ENCODE measurements at regions not wholly inside any gene's neighbourhood (a gene's known extent, or its start where the extent isn't known, plus 50 kb on each side); places are given as distances from the start of the nearest gene placed in this dataset.
A peak's percentile ranks its signal among the peaks of the same experiment; 100 is the strongest.
"Not testable (repeated sequence)": the region's sequence is repeated elsewhere in the genome, so short reads cannot be mapped to it uniquely, and the experiment has no call there.

DNA sequence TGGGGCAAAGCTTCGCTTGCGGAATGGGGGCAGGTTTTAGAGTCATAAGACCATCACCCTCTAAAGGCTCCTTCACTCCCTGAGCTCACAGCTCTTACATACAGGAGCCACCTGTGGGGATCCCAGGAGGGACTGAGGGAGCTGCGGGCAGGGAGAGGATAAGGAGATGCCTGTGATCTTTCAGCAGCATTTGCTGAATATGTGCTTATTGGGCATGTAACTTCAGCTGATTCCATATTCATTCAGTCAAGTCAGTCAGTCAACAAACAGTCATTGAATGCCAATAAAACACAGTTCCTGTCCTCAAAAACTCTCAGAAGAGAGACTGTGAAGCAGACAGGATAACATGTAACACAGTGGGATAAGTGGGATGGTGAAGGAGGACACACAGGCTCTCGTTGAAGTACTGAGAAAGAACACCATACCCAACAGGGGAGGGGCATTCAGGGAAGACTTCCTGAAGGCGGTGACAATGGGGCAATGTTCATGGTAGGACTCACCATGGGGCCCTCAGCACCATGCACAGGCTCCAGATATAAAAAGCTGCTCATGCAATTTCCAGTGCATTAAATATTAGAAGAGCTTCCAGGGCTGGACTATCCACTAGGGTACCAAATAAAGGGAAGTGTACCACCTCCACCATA lies 240.9 kb downstream of the UACA start:
- DNase-seq, result no peak

DNA sequence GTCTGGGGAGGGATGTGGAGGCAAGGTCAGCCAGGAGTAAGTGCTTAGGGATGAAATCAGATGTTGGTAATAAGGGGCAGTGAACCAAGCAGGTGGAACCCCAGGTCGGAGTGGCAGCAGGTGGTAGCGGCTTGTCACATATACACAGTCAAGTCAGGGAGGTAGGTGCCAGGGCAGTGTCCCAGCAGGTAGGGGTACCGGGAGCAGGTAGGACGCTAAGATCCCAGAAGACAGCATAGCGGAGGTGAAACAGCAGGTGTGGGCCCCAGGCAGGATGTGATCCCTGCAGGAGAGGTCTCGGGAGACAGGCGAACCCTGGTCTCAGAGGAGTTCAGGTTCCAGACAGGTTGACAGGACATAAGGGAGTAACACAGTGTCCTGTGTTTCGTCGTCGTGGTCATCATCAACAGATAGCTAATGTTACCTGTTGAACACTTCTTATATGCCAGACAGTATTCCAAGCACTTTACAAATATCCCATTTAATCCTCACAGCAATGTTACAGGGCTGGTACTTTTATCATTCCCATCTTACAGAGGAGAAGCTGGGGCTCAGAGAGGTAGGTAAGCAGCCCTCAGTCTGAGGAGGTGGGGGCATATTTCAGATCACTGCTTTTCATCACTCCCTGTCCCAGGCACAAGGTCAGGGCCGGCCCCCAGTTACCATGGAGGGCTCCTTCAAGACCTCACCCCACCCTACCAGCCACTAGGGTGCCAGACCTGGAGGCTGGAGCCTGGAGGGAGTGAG lies 241.6 kb downstream of the UACA start:
- no peak for DNase-seq

DNA sequence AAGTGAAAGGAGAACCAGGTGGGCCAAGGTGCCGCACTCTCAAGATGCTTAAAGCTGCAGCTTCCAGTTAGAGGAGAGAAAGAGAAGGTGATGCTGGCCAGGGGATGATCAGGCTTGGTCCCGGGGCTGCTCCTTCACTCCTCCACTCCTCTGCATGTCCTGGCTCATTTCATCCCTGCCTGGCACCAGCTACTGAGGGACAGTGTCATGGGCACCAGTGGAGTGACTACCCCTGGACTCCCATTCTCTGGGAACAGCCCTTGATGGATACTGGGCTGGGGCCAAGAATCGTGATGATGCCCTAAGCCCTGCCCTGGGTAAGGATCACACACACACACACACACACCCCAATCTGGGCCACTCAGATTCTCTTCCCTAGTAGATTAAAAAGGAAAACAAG lies 243.7 kb downstream of the UACA start:
- DNase-seq, result no peak

DNA sequence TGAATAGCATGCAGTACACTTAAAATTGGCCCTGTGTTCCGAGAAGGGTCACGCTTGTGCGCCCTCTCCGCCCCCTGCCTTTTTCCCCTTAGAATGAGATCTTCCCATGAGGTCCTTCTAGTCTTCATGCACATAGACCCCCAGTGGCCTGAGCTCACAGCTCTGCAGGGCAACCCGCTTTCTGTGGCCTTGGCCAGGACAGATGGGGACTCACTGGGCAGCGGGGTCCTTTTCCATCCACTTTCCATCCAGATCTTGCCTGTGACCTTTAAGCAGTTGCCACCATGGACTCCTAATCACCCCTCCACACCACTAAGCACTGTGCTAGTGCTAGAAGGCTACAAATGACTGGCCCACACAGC lies 244.4 kb downstream of the UACA start:
- DNase-seq, result no peak

DNA sequence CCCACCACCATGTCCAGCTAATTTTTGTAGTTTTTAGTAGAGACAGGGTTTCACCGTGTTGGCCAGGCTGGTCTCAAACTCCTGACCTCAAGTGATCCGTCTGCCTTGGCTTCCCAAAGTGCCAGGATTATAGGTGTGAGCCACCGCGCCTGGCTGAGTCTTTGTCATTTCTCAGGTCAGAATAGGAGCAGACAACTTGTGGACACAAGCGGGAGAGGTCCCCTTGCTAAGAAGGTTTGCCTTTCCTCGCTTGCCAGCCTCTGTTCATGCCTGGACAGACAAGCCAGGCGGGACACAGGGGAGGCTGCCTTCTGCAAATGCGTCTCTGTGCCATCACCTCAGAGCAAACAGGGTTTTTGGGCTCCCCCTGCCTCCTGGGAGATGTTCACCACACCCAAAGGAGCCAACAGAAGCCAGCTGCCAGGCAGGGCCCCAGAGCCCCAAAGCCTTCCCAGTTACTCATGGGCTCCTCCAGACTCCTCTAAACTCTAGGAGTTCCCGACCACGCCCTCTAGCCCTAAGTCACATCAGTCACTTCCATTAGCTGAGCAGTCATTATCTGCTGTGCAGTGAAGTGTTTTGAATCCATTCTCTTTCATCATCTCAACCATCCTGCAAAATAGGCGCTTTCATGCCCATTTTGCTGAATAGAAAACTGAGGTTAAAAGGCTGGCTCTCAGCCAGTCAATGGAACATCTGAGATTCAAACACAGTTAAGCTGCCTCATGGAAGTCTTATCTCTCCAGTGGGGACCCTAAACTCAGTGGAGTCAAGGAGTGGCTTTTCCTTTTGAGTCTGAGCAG lies 245.0 kb downstream of the UACA start:
- no peak for DNase-seq

DNA sequence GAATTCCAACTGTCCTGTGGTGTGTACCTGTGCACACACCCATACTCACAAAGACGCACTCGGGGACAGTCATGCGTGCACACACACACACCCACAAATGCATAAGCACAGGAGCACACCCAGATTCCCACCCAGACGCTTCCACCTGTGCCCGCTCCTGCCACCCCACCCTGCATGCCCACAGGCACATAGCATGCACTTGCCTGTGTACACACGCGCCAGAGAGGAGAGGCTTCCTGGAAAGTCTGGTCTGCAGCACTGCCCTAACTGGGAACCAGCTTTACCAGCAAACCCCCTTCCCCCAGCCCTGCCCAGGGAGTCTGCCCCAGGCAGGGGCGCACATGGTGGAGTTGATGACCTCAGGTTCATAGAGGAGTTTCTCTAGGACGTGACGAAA lies 246.2 kb downstream of the UACA start:
- no peak for DNase-seq

DNA sequence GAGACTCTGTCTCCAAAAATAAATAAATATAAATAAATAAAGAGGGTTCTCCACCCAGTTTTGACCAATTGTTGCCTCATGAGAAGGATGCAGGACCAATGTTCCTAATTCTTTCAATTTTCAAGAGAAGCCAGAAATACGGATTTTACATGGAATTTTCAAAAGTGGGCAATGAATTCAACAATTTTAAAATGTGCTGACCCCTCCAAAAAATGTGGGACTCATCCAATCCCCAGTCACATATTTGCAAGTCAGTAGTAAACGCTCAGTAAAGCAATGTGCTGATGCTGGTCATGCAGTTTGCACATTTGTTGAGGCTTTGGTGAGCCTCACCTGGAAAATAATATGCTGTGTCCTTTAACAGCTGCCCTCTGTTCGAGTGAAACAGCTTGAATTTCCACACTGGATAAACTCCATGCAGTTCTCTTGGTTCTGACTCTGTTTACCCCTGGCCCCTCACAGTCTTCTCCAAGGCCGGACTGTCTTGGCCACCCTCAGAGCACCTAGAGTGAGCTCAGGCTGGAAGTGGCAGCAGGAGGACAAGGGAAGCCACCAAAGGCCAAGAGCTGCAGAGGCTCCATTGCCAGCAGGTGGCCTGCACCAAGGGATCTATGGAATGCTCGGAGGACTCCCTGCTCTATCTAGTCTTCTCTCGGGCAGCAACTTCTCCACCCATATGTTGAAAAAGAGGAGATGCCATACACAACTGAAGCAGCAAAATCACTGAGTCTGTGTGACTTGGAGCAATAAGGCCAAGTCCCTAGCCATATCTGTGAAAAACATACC lies 246.8 kb downstream of the UACA start:
- no peak for DNase-seq

DNA sequence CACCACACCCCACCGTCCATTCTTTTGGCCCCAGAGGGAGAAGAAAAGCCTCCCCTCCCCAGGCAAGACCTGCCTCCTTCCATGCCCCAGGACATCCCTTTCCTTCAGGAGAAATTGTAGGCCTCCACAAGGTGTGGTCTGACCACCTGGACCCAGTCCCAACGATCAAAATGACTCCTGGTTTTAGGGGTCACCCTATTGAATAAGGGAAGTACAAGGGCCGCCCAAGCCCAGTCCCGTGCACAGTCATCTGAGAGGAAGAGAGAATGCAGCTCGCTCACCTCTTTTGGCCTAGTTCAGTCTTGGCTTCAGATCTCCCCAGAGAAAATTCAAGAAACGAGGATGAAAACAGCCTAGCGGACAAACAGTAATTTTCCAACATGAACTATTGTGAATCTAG lies 249.1 kb downstream of the UACA start:
- DNase-seq, result no peak

DNA sequence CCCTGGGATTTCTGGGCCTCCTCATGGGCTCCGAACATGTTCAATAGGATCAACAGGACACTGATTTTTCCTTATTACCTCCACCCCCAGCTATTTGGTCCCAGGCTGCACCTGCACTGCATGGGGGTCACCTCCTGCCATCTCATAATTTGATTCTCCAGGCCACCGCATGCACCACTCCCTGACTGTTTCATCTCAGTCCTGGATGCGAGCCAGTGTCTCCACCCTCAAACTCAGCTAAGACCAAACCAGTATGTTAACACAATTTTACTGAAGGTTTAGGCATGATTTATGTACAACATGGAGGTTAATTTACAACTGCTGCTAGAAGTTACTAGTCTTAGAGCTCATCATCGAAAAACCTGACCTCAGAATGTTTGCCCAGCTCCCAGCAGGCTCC lies 249.5 kb downstream of the UACA start:
- no peak for DNase-seq

DNA sequence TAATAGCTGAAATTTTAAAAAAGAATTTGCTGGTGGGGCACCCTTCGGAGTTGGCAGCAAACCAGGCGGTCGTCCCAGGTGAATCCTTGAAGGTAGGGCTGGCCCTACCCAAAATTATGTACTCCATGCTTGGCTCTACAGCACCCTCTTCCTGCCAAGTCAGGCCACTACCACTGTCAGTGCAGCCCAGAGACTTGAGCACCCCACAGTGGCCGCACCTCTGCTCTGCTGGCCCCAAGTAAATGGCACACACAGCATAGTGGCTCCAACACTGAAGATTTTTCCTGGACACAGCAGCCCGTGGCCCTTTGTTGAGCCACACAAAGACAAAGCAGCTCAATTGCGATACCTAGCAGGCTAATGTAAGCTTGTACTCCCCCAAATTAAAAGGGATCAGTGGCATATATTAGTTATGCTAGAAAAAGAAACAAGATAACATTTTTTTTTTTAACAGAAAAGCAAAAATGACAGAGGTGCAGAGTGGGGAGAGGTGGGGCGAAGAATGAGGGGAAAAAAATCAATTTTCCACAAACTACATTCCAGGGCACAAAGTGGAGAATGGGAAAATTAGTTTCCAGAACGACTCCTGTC lies 250.5 kb downstream of the UACA start:
- no peak for DNase-seq

DNA sequence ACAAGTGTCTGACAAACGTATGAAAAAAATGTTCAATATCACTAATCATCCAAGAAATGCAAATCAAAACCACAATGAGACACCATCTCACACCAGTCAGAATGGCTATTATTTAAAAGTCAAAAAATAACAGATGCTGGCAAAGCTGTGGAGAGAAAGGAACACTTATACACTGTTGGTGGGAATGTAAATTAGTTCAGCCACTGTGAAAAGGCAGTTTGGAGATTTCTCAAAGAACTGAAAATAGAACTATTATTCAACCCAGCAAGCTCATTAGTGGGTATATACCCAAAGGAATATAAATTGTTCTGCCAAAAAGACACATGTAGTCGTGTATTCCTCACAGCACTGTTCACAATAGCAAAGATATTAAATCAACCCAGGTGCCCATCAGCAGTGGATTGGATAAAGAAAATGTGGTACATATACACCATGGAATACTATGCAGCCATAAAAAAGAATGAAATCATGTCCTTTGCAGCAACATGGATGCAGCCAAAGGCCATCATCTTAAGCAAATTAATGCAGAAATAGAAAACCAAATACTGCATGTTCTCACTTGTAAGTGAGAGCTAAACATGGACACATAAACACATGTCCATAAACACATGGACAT lies 251.3 kb downstream of the UACA start:
- DNase-seq, result not testable (repeated sequence)

DNA sequence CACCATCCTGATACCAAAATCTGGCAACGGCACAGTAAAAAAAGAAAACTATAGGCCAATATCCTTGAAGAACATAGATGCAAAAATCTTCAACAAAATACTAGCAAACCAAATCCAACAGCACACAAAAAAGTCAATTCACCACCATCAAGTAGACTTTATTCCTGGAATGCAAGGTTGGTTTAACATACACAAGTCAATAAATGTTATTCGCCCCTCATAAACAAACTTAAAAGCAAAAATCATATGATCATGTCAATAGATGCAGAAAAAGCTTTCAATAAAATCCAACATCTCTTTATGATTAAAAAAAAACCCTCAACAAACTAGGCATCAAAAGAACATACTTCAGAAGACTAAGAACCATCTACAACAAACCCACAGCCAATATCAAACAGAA lies 252.9 kb downstream of the UACA start:
- DNase-seq, result no peak

DNA sequence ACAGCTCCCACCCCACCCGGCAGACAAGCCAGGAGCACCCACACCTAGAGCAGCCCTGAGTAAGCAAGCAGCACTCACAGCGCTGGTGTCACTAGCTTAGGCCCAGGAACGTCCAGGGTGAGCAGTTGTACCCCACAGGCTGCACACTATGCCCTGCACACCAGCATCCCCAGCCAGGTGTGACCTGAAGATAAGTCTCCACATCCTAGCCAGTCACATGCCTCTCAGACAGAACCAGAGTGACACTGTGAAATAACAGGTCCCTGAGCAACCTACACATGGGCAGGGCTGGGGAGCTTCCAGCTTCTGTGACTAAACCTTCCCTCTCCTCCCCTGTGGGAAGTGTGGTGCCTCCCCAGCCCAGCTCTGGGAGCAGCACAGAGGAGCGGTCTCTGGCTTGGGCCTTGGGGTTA lies 253.6 kb downstream of the UACA start:
- no peak for DNase-seq

DNA sequence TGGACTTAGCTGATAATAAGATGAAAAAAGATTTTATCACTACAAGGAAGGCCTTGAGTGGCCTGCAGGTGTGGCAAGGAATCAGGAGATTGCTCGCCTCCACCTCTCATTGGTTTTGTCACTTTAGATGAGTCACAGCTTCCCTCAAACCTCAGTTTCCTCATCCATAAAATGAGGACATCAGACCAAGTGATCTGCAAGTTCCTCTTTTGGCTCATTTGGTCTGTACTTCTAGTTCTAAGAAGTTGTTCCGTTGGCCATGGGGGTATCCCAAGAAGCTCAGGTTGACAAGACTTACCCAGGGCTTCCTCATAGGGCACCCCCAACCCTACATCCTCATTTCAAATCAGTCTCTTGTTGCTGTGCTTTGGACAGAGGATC lies 254.1 kb downstream of the UACA start:
- DNase-seq, result peak; percentile 87

DNA sequence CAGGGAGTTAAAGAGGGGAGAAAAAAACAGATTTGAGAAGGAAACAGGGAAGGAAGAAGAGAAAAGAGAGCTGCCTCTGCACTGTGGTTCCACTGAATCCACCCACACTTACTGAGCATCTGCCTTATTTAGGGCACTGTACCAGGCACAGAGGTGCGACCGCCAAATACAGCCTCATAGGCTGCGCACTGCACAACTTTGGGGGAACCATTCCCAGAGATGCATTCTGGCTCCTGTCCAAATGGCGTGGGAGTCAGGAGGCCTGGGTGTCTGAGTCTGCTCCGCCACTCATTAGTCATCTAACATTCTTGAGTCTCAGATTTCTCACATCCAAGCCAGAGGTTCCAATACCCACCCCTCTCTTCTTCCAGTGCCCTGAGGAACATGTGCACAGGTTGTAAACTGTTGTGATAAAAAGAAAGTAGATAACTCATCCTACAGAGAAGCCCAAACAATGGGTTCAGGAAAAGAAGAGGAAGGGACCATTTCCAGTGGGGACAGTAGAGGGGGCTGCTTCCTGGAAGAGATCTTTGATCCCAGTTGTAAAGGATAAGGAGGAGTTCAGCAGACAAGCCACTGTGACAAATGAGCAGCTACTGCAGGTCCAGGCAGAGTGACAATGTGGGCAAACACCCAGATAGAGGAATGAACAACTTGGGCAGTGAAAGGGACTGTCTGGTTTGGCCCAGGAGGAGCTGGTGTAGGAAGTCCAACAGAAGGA lies 254.6 kb downstream of the UACA start:
- DNase-seq, result no peak

DNA sequence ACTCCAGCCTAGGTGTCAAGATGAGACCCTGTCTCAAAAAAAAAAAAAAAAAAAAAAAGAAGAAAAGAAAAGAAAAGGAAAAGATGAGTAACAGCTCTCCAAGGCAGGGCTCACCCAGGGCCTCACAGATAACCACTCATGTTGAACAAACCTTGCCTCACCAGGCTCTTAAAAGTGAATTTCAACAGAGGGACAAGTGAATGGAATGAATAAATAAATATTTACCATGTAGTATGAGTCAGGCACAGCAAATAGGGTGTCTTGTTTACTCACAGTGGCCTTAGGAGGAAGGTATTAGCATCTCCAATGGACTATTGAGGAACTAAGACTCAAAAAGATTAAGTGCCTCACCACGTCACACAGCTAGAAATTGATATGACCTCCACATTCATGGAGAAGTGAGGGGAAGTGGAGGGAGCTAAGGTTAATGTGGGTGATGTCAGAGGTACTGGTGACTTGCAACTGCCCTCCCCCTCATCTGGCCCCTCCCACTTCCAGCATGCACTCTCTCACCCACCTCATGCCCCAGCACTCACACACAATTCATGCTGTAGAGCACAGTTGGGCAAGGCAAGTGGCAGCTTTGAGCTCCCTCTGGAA lies 255.5 kb downstream of the UACA start:
- peak; percentile 14 for DNase-seq

DNA sequence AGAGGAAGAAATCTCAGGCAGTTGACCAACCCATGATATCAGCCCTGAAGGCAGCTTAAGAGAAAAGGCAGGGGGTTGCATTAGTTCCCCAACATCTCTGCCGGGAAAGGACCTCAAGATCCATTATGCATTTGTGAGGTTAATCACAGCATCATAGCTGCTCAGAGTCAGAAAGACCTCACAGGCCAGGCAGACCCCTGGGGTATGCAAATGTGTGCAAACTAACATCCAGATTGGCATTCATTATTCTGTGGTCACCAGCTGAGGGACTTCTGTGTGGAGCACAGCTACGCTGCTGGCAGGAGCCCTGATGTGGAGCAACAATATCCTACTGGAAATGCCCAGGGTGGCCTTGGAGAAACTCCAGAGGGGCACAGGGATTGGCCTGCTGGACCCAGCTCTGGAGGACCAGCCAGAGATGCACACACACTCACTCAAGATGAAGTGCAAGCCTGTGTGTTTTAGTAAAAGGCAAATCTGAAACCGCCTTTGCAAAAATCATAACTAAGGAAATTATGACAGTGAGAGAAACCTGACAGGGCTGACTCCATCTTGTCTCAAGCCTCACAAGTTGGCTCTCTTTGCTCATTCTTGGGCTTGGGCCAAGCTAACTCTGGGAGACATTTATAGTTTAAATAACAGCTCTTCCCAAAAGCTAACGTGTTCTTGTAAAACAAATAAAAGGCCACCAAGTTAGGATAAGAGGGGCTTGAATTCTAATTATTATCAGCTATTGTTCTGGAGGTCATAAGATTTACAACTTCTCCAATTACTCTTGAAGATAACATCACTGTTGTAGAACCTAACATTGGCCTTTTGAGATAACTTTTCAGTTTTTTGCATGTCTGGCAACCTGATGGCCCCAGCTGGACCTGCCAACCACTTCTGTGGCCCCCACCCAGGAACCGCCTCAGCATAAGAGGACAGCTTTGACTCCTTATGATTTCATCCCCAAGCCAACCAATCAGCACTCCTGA lies 257.1 kb downstream of the UACA start:
- DNase-seq, result no peak

DNA sequence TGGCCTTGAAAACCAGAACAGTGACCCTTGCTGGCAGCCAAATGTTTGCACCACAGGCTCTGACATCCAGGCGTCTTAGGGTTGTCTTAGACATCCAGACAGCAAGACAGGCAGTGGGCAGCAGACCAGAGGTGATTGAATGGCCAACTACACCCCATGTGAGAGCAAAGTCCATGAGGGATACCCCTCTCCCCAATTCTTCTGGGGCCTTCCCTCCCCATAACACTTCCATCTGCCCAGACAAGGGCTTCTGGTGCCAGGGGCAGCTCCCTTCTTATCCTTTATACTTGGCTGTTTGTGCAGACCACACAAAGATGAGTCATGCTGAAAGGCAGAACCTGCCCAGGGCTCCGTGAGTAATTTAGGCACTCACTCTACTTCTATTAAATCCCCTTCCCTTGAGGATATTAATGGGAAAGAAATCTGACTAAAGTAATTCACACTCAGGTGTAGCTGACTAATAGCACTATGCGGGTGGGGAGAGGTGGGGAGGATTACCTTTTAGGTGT lies 257.9 kb downstream of the UACA start:
- no peak for DNase-seq

DNA sequence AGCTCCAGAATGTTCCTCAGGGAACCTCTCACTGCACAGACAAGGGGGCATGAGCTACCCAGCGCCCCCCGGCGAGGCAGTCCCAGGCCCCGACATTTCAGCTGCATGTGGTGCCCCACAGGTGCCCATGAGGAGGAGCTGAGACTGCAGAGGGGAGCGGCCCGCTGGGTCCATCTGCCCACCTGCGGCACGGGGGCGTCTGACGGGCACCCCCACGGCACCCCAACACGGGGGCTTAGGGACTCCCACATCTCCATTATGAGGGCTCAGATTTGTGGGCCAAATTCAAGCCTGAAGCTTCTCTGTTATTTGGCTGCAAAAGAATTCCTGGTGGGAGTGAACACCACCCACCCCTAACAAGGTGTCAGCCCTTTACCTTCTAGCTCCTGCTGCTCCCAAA lies 258.4 kb downstream of the UACA start:
- DNase-seq, result no peak
